Stimulated activated naive CD8-positive, alpha-beta T cell treated with anti-CD3 and anti-CD28 coated beads, Interleukin-15, Interleukin-2, amounts not matched to agents 100 ng/mL and 50 ng/mL, for 24 hours (primary cell): ENCODE measurements at regions not wholly inside any gene's neighbourhood (a gene's known extent, or its start where the extent isn't known, plus 50 kb on each side); places are given as distances from the start of the nearest gene placed in this dataset.

Experiments
- H3K27ac Mint-ChIP-seq: one replicate; pipeline ENCODE4 v1.8.0; 2021; ENCODE audit warnings: mild to moderate bottlenecking, mixed read lengths
- H3K27me3 Mint-ChIP-seq: one replicate; pipeline ENCODE4 v1.8.0; 2021; ENCODE audit warnings: mixed read lengths
- H3K36me3 Mint-ChIP-seq: one replicate; pipeline ENCODE4 v1.8.0; 2021; ENCODE audit warnings: low read depth, mixed read lengths
- H3K4me1 Mint-ChIP-seq: one replicate; pipeline ENCODE4 v1.8.0; 2021; ENCODE audit warnings: low read depth, mixed read lengths
- H3K4me3 Mint-ChIP-seq: one replicate; pipeline ENCODE4 v1.8.0; 2021; ENCODE audit warnings: mild to moderate bottlenecking, mixed read lengths
- H3K9me3 Mint-ChIP-seq: one replicate; pipeline ENCODE4 v1.8.0; 2021; ENCODE audit warnings: mixed read lengths

- Mint-ChIP-seq H3K36me3 (no peaks in the 10 kb centered on the region), H3K9me3 (no peaks in the 10 kb centered on the region), H3K4me1 (peaks cover 17% of the 10 kb centered on the region), H3K27me3 (peaks cover 26% of the 10 kb centered on the region), H3K27ac (no peak overlapping the region), H3K4me3 (peak overlapping the region; percentile 42)
Measured at GRCh38 chr7:25951414-25952260, 200.4 kb upstream of the NFE2L3 start.

- Mint-ChIP-seq H3K4me1 (peaks cover 17% of the 10 kb centered on the region), H3K27me3 (peaks cover 23% of the 10 kb centered on the region), H3K27ac (no peak overlapping the region), H3K36me3 (no peaks in the 10 kb centered on the region), H3K9me3 (no peaks in the 10 kb centered on the region), H3K4me3 (peak overlapping the region; percentile 42)
Measured at GRCh38 chr7:25952261-25953057, 199.5 kb upstream of the NFE2L3 start.

- no peaks in the 10 kb centered on the region for H3K9me3 Mint-ChIP-seq
- H3K27ac Mint-ChIP-seq, result no peak overlapping the region
- no peak overlapping the region for H3K4me3 Mint-ChIP-seq
- peaks cover 17% of the 10 kb centered on the region for H3K4me1 Mint-ChIP-seq
- no peaks in the 10 kb centered on the region for H3K36me3 Mint-ChIP-seq
- peaks cover 17% of the 10 kb centered on the region for H3K27me3 Mint-ChIP-seq
Measured at GRCh38 chr7:25953859-25954258, 198.1 kb upstream of the NFE2L3 start.

GRCh38 chr7:25954395-25954794, 197.6 kb upstream of the NFE2L3 start:
- Mint-ChIP-seq H3K27me3 (peaks cover 12% of the 10 kb centered on the region), H3K36me3 (no peaks in the 10 kb centered on the region), H3K4me3 (no peak overlapping the region), H3K4me1 (peaks cover 13% of the 10 kb centered on the region), H3K9me3 (no peaks in the 10 kb centered on the region), H3K27ac (no peak overlapping the region)

- Mint-ChIP-seq H3K9me3 (no peaks in the 10 kb centered on the region), H3K4me1 (no peaks in the 10 kb centered on the region), H3K27ac (no peak overlapping the region), H3K36me3 (no peaks in the 10 kb centered on the region), H3K27me3 (peaks cover 33% of the 10 kb centered on the region), H3K4me3 (no peak overlapping the region)
Measured at GRCh38 chr7:25959168-25959734, 192.7 kb upstream of the NFE2L3 start.

GRCh38 chr7:25963733-25964132, 188.3 kb upstream of the NFE2L3 start:
- Mint-ChIP-seq H3K9me3 (peaks cover 6% of the 10 kb centered on the region), H3K36me3 (no peaks in the 10 kb centered on the region), H3K27me3 (peaks cover 64% of the 10 kb centered on the region), H3K27ac (no peak overlapping the region), H3K4me3 (no peak overlapping the region), H3K4me1 (peaks cover 18% of the 10 kb centered on the region)

- H3K4me3 Mint-ChIP-seq, result no peak overlapping the region
- H3K36me3 Mint-ChIP-seq, result no peaks in the 10 kb centered on the region
- H3K9me3 Mint-ChIP-seq, result peaks cover 6% of the 10 kb centered on the region
- H3K4me1 Mint-ChIP-seq, result peaks cover 19% of the 10 kb centered on the region
- H3K27ac Mint-ChIP-seq, result no peak overlapping the region
- peaks cover 62% of the 10 kb centered on the region for H3K27me3 Mint-ChIP-seq
Measured at GRCh38 chr7:25964483-25964991, 187.5 kb upstream of the NFE2L3 start.

GRCh38 chr7:25965405-25966123, 186.4 kb upstream of the NFE2L3 start:
- Mint-ChIP-seq H3K9me3 (peaks cover 6% of the 10 kb centered on the region), H3K27me3 (peaks cover 58% of the 10 kb centered on the region)

GRCh38 chr7:25966469-25966868, 185.5 kb upstream of the NFE2L3 start:
- Mint-ChIP-seq H3K9me3 (peaks cover 6% of the 10 kb centered on the region), H3K4me1 (peaks cover 19% of the 10 kb centered on the region), H3K27ac (no peak overlapping the region), H3K4me3 (no peak overlapping the region), H3K27me3 (peaks cover 60% of the 10 kb centered on the region), H3K36me3 (no peaks in the 10 kb centered on the region)

More at GRCh38 chr7:25965405-25966123, 186.4 kb upstream of the NFE2L3 start:
- Mint-ChIP-seq H3K36me3 (no peaks in the 10 kb centered on the region), H3K4me3 (no peak overlapping the region), H3K27ac (no peak overlapping the region), H3K4me1 (peaks cover 19% of the 10 kb centered on the region)

- Mint-ChIP-seq H3K4me3 (no peak overlapping the region), H3K27me3 (peaks cover 58% of the 10 kb centered on the region), H3K27ac (peak overlapping the region; percentile 76), H3K4me1 (peaks cover 19% of the 10 kb centered on the region), H3K36me3 (no peaks in the 10 kb centered on the region), H3K9me3 (peaks cover 8% of the 10 kb centered on the region)
Measured at GRCh38 chr7:25967278-25968204, 184.5 kb upstream of the NFE2L3 start.

GRCh38 chr7:25968205-25968993, 183.6 kb upstream of the NFE2L3 start:
- H3K9me3 Mint-ChIP-seq, result peaks cover 10% of the 10 kb centered on the region
- H3K36me3 Mint-ChIP-seq, result no peaks in the 10 kb centered on the region
- no peak overlapping the region for H3K4me3 Mint-ChIP-seq
- peaks cover 19% of the 10 kb centered on the region for H3K4me1 Mint-ChIP-seq
- peak overlapping the region; percentile 76 for H3K27ac Mint-ChIP-seq
- peaks cover 56% of the 10 kb centered on the region for H3K27me3 Mint-ChIP-seq

GRCh38 chr7:25970356-25970755, 181.6 kb upstream of the NFE2L3 start:
- no peak overlapping the region for H3K27ac Mint-ChIP-seq
- H3K27me3 Mint-ChIP-seq, result peaks cover 42% of the 10 kb centered on the region
- H3K4me1 Mint-ChIP-seq, result peaks cover 19% of the 10 kb centered on the region
- peaks cover 10% of the 10 kb centered on the region for H3K9me3 Mint-ChIP-seq
- no peak overlapping the region for H3K4me3 Mint-ChIP-seq
- H3K36me3 Mint-ChIP-seq, result no peaks in the 10 kb centered on the region

GRCh38 chr7:25970911-25971310, 181.1 kb upstream of the NFE2L3 start:
- Mint-ChIP-seq H3K27me3 (peaks cover 37% of the 10 kb centered on the region), H3K9me3 (peaks cover 10% of the 10 kb centered on the region), H3K27ac (no peak overlapping the region), H3K36me3 (no peaks in the 10 kb centered on the region), H3K4me1 (peaks cover 19% of the 10 kb centered on the region), H3K4me3 (no peak overlapping the region)
